ENCODE measurements at regions not wholly inside any gene's neighbourhood (a gene's known extent, or its start where the extent isn't known, plus 50 kb on each side); places are given as distances from the start of the nearest gene placed in this dataset.

DNA sequence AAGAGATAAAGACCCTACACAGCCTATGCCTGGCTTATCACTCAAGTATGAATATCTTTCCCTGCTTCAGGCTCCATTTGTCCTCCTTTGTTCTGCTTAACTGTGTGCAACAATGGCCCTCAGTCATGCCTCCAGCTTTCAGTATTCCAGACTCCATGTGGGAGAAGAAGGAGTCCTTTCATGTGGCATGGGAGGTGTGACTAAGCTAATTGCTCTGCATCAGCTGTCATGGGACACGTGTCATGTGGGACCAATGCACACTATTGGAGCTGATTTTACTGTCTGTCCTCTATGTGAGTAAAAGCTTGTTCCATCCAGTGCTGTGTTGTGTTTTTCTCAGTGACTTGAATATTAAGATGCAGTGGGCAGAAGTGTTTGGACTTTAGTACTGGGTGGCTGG is 1198.3 kb downstream of the OLFM4 start:
- no peak for TF ChIP-seq ZNF610 (tag by site-specific recombination; IDR thresholded peaks at IDR 0.05; ENCODE audit: borderline replicate concordance)
- TF ChIP-seq, protein P1, sequence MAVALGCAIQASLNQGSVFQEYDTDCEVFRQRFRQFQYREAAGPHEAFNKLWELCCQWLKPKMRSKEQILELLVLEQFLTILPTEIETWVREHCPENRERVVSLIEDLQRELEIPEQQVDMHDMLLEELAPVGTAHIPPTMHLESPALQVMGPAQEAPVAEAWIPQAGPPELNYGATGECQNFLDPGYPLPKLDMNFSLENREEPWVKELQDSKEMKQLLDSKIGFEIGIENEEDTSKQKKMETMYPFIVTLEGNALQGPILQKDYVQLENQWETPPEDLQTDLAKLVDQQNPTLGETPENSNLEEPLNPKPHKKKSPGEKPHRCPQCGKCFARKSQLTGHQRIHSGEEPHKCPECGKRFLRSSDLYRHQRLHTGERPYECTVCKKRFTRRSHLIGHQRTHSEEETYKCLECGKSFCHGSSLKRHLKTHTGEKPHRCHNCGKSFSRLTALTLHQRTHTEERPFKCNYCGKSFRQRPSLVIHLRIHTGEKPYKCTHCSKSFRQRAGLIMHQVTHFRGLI (tag by site-specific recombination; IDR thresholded peaks at IDR 0.05), result no peak
- TF ChIP-seq ZNF514 (tag by site-specific recombination; IDR thresholded peaks at IDR 0.05), result no peak
- TF ChIP-seq, protein P2, sequence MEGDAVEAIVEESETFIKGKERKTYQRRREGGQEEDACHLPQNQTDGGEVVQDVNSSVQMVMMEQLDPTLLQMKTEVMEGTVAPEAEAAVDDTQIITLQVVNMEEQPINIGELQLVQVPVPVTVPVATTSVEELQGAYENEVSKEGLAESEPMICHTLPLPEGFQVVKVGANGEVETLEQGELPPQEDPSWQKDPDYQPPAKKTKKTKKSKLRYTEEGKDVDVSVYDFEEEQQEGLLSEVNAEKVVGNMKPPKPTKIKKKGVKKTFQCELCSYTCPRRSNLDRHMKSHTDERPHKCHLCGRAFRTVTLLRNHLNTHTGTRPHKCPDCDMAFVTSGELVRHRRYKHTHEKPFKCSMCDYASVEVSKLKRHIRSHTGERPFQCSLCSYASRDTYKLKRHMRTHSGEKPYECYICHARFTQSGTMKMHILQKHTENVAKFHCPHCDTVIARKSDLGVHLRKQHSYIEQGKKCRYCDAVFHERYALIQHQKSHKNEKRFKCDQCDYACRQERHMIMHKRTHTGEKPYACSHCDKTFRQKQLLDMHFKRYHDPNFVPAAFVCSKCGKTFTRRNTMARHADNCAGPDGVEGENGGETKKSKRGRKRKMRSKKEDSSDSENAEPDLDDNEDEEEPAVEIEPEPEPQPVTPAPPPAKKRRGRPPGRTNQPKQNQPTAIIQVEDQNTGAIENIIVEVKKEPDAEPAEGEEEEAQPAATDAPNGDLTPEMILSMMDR (tag by site-specific recombination; IDR thresholded peaks at IDR 0.05), result no peak
- TF ChIP-seq ZNF292 (tag by site-specific recombination; IDR thresholded peaks at IDR 0.05; ENCODE audit: borderline replicate concordance, low read depth), result no peak
- TF ChIP-seq ZNF23 (tag by site-specific recombination; IDR thresholded peaks at IDR 0.05; ENCODE audit: borderline replicate concordance), result no peak
- no peak for TF ChIP-seq ZNF2 (tag by site-specific recombination; IDR thresholded peaks at IDR 0.05)
- no peak for TF ChIP-seq ZNF133 (tag by site-specific recombination; IDR thresholded peaks at IDR 0.05)
- no peak for TF ChIP-seq SP2 (tag by site-specific recombination; IDR thresholded peaks at IDR 0.05)
- no peak for TF ChIP-seq ZFP37 (tag by site-specific recombination; IDR thresholded peaks at IDR 0.05)
